PC-3 (cell line): ENCODE measurements at regions not wholly inside any gene's neighbourhood (a gene's known extent, or its start where the extent isn't known, plus 50 kb on each side); places are given as distances from the start of the nearest gene placed in this dataset.
A peak's percentile ranks its signal among the peaks of the same experiment; 100 is the strongest.

Source experiments
- ATAC-seq: fragments of 200-7000 bp; cut with Tn5 transposase; 2 replicates; pipeline ENCODE4 v1.9.1; 2020; ENCODE audit warnings: mild to moderate bottlenecking, moderate library complexity
- BruUV-seq: library from RNA; stranded (reverse); fragments of 400-500 nt; replicated peaks from 2 replicates; lab custom pipeline; 2021; lab: Mats Ljungman, UMichigan
- CTCF ChIA-PET: fragments of 300-600 bp; sonication (Branson Sonifier 250); formaldehyde crosslinking; loops from one replicate; lab custom pipeline; 2022; ENCODE audit warnings: antibody characterized with exemption; lab: Charles Lee
- POLR2A ChIA-PET: fragments of 300-600 bp; sonication (Branson Sonifier 250); formaldehyde crosslinking; loops from one replicate; lab custom pipeline; 2022; ENCODE audit warnings: antibody characterized with exemption; ENCODE audit not compliant: unreplicated experiment; lab: Charles Lee
- DNase-seq: peaks from one replicate; pipeline ENCODE4 v3.0.0-alpha.2; 2015
- H2AFZ ChIP-seq: fragments of 300-600 bp; sonication (generic); 2 replicates; pipeline ENCODE4 v1.6.0; 2016; ENCODE audit warnings: antibody characterized with exemption, low read length
- H3F3A ChIP-seq: fragments of 300-600 bp; sonication (generic); one replicate; pipeline ENCODE4 v1.6.0; 2017; ENCODE audit warnings: antibody characterized with exemption, low read length, control low read depth, mild to moderate bottlenecking; ENCODE audit not compliant: unreplicated experiment
- H3K27ac ChIP-seq: fragments of 300-600 bp; sonication (generic); 2 replicates; pipeline ENCODE4 v1.5.1; 2016; ENCODE audit warnings: mild to moderate bottlenecking, low read length
- H3K27me3 ChIP-seq: fragments of 300-600 bp; sonication (generic); 2 replicates; pipeline ENCODE4 v1.6.1; 2016; ENCODE audit warnings: low read length, mixed read lengths
- H3K36me3 ChIP-seq: fragments of 300-600 bp; sonication (generic); 2 replicates; pipeline ENCODE4 v1.6.1; 2016; ENCODE audit warnings: low read depth, mixed run types, low read length, mixed read lengths
- H3K4me1 ChIP-seq: fragments of 300-600 bp; sonication (generic); 2 replicates; pipeline ENCODE4 v1.5.1; 2016; ENCODE audit warnings: low read length; ENCODE audit not compliant: insufficient read depth
- H3K4me2 ChIP-seq: fragments of 300-600 bp; sonication (generic); 2 replicates; pipeline ENCODE4 v1.6.0; 2016; ENCODE audit warnings: low read length
- H3K4me3 ChIP-seq: fragments of 300-600 bp; sonication (generic); 2 replicates; pipeline ENCODE4 v1.5.1; 2016; ENCODE audit warnings: mild to moderate bottlenecking, low read length, mixed read lengths
- H3K79me2 ChIP-seq: fragments of 300-600 bp; sonication (generic); 2 replicates; pipeline ENCODE4 v1.6.1; 2017; ENCODE audit warnings: low read length, mixed read lengths
- H3K9ac ChIP-seq: fragments of 300-600 bp; sonication (generic); 2 replicates; pipeline ENCODE4 v1.6.0; 2016; ENCODE audit warnings: mild to moderate bottlenecking, low read length
- H3K9me2 ChIP-seq: fragments of 300-600 bp; sonication (generic); replicated peaks from 2 replicates; pipeline ENCODE4 v1.6.1; 2016; ENCODE audit warnings: mixed run types, low read length, mixed read lengths
- H3K9me3 ChIP-seq: fragments of 300-600 bp; sonication (generic); 2 replicates; pipeline ENCODE4 v1.6.1; 2016; ENCODE audit warnings: low read length, mixed read lengths
- H4K20me1 ChIP-seq: fragments of 300-600 bp; sonication (generic); 2 replicates; pipeline ENCODE4 v1.6.1; 2016; ENCODE audit warnings: low read length, mixed read lengths
- CTCF ChIP-seq: fragments of 300-600 bp; sonication (generic); conservative IDR thresholded peaks from 2 replicates; pipeline ENCODE4 v1.5.1; 2017; ENCODE audit warnings: antibody characterized with exemption, low read depth, mild to moderate bottlenecking, low read length
- EZH2 ChIP-seq: fragments of 300-600 bp; sonication (generic); IDR thresholded peaks from one replicate; pipeline ENCODE4 v1.6.1; 2017; ENCODE audit warnings: antibody characterized with exemption, mild to moderate bottlenecking, low read length; ENCODE audit not compliant: unreplicated experiment
- EZH2phosphoT487 ChIP-seq: fragments of 300-600 bp; sonication (generic); IDR thresholded peaks from 2 replicates; pipeline ENCODE4 v1.6.1; 2018; ENCODE audit warnings: mild to moderate bottlenecking, antibody characterized with exemption, low read length, borderline replicate concordance
- intact Hi-C: fragments of 100-400 bp; cut with micrococcal nuclease; formaldehyde crosslinking; loops from 2 replicates; pipeline ENCODE4 v1.9.0; 2023

- H3K9ac ChIP-seq = no peak overlapping the region
- TF ChIP-seq CTCF (peak; percentile 74), EZH2 (no peak)
- H4K20me1 ChIP-seq = no peaks in the 10 kb centered on the region
- DNase-seq (peak; percentile 68), ATAC-seq (0 out of 2 replicates have a peak, but pooled peaks have one; percentile 29)
- H3K4me2 ChIP-seq = no peak overlapping the region
- no peaks in the 10 kb centered on the region for H3K4me1 ChIP-seq
- H2AFZ ChIP-seq = no peak overlapping the region
- ChIA-PET POLR2A (no interaction called here), CTCF (interaction anchor here (0.5 to 1.3 kb wide), 3 partner anchors 30 to 136 kb away, joined by 3 to 5 read pairs (median 3); no protein-coding TSS in a partner anchor)
- no peaks in the 10 kb centered on the region for H3K9me3 ChIP-seq
- H3K27me3 ChIP-seq = peaks cover 63% of the 10 kb centered on the region
- no peaks in the 10 kb centered on the region for H3F3A ChIP-seq
- H3K79me2 ChIP-seq = no peaks in the 10 kb centered on the region
- no peaks in the 10 kb centered on the region for H3K9me2 ChIP-seq
- no peaks in the 10 kb centered on the region for H3K36me3 ChIP-seq
- H3K4me3 ChIP-seq = no peak overlapping the region
- no TSS peak for BruUV-seq
- intact Hi-C loops = loop anchor here (2.0 kb wide), 1 partner anchor 59 kb away; no protein-coding TSS in a partner anchor
- no peak overlapping the region for H3K27ac ChIP-seq
Observed at GRCh38 chr12:67161322-67161918, 107.7 kb upstream of the CAND1 start.

GRCh38 chr12:67173258-67173657, 95.9 kb upstream of the CAND1 start:
- H3K27me3 ChIP-seq = peaks cover 84% of the 10 kb centered on the region

More at GRCh38 chr12:67173258-67173657, 95.9 kb upstream of the CAND1 start:
- TF ChIP-seq CTCF (no peak), EZH2phosphoT487 (no peak), EZH2 (no peak)
- no peaks in the 10 kb centered on the region for H3F3A ChIP-seq
- BruUV-seq = no TSS peak
- no peaks in the 10 kb centered on the region for H3K79me2 ChIP-seq
- no peaks in the 10 kb centered on the region for H3K4me1 ChIP-seq
- no peaks in the 10 kb centered on the region; the same call in 1 of the 2 replicates for H4K20me1 ChIP-seq
- no peak overlapping the region for H3K4me2 ChIP-seq
- no peaks in the 10 kb centered on the region for H3K9me2 ChIP-seq
- no peak overlapping the region for H3K27ac ChIP-seq
- H3K4me3 ChIP-seq = no peak overlapping the region
- DNase-seq (no peak), ATAC-seq (no peak)
- H3K9ac ChIP-seq = no peak overlapping the region
- intact Hi-C loops = no loop called here
- H3K36me3 ChIP-seq = no peaks in the 10 kb centered on the region
- H3K9me3 ChIP-seq = no peaks in the 10 kb centered on the region
- ChIA-PET CTCF (no interaction called here), POLR2A (no interaction called here)
- no peak overlapping the region for H2AFZ ChIP-seq
